ENCODE measurements at regions not wholly inside any gene's neighbourhood (a gene's known extent, or its start where the extent isn't known, plus 50 kb on each side); places are given as distances from the start of the nearest gene placed in this dataset.

DNA sequence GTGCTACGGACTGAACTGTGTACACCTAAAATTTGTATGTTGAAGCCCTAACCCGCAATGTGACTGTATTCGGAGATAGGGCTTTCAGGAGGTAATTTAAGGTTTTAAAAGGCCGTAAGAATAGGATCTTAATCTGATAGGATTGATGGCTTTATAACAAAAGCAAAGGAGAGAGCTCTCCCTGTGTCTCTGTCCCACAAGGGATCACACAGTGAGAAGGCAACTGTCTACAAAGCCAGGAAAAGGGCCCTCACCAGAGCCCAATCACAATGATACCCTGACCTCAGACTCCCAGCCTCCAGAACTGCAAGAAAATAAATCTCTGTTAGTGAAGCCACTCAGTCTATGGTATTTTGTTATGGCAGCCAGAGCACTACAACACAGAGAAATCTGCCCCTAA lies 208.7 kb upstream of the ZC3H12C start:
- H3K4me1 Mint-ChIP-seq: no peaks in the 10 kb centered on the region
- H3K9me3 Mint-ChIP-seq: peaks cover 3% of the 10 kb centered on the region
- no peak overlapping the region for H3K27ac Mint-ChIP-seq
- POLR2A ChIA-PET: no interaction called here
- no peaks in the 10 kb centered on the region for H3K36me3 Mint-ChIP-seq (ENCODE audit: low read depth)
- H3K27me3 Mint-ChIP-seq: peaks cover 5% of the 10 kb centered on the region
- no peak for DNase-seq
- no peak for ATAC-seq (ENCODE audit: low read depth)
- TF ChIP-seq, protein P1, sequence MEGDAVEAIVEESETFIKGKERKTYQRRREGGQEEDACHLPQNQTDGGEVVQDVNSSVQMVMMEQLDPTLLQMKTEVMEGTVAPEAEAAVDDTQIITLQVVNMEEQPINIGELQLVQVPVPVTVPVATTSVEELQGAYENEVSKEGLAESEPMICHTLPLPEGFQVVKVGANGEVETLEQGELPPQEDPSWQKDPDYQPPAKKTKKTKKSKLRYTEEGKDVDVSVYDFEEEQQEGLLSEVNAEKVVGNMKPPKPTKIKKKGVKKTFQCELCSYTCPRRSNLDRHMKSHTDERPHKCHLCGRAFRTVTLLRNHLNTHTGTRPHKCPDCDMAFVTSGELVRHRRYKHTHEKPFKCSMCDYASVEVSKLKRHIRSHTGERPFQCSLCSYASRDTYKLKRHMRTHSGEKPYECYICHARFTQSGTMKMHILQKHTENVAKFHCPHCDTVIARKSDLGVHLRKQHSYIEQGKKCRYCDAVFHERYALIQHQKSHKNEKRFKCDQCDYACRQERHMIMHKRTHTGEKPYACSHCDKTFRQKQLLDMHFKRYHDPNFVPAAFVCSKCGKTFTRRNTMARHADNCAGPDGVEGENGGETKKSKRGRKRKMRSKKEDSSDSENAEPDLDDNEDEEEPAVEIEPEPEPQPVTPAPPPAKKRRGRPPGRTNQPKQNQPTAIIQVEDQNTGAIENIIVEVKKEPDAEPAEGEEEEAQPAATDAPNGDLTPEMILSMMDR (IDR thresholded peaks at IDR 0.05): no peak
- intact Hi-C loops (cut with micrococcal nuclease): no loop called here
- H3K4me3 Mint-ChIP-seq: no peak overlapping the region
- CTCF ChIA-PET: no interaction called here

DNA sequence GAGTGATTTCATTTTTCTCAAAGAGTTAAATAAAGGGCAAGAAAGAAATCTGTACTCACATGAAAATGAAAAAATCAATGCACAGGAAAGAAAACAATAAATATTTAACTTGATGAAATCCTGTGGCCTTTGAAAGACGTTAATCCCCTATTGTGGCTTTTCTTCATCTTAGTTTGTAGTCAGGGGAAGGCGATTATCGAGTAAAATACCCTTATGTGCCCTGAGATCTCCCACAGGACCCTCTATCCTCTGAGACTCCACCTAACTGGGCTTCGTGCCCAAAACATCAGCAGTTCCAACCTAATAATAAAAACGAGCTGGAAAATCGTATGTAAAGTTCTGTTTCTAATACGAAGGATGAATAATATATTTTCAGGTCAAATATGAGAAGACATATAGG lies 208.2 kb upstream of the ZC3H12C start:
- H3K27ac Mint-ChIP-seq: no peak overlapping the region

DNA sequence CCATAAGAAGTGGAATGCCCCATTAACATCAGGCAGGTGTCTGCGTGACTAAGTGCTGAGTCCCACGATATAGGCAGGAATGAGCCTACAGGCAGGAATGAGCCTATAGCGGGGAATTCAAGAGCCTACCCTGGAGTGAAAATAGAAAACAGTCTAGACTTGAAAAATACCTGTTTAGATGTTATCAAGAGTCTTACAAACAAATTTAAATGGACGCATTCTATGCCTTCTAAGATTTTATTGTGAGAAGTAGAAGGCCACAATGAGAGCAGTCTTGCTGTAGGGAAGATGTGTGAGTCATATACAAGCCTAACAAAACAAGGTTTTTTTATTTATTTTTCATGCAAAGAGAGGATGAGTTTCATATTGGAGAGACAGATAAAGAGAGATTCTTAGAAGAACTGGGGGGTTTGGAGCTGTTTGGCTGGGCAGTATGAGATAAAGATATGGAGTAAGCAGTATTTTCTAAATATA lies 200.8 kb upstream of the ZC3H12C start:
- intact Hi-C loops (cut with micrococcal nuclease): no loop called here
- no peaks in the 10 kb centered on the region for H3K4me1 Mint-ChIP-seq
- ChIA-PET CTCF (no interaction called here), POLR2A (no interaction called here)
- no peaks in the 10 kb centered on the region for H3K36me3 Mint-ChIP-seq (ENCODE audit: low read depth)
- ATAC-seq (ENCODE audit: low read depth) (no peak), DNase-seq (no peak)
- H3K27me3 Mint-ChIP-seq: peaks cover 18% of the 10 kb centered on the region
- no peak overlapping the region for H3K4me3 Mint-ChIP-seq
- TF ChIP-seq, protein P1 (IDR thresholded peaks at IDR 0.05): no peak
- no peaks in the 10 kb centered on the region for H3K9me3 Mint-ChIP-seq
- H3K27ac Mint-ChIP-seq: no peak overlapping the region

More for the DNA sequence above, 208.2 kb upstream of the ZC3H12C start:
- ChIA-PET CTCF (no interaction called here), POLR2A (no interaction called here)
- intact Hi-C loops (cut with micrococcal nuclease): no loop called here
- TF ChIP-seq, protein P1 (IDR thresholded peaks at IDR 0.05): no peak
- Mint-ChIP-seq H3K36me3 (ENCODE audit: low read depth) (no peaks in the 10 kb centered on the region), H3K4me3 (no peak overlapping the region), H3K9me3 (peaks cover 3% of the 10 kb centered on the region), H3K27me3 (peaks cover 5% of the 10 kb centered on the region), H3K4me1 (no peaks in the 10 kb centered on the region)
- ATAC-seq (ENCODE audit: low read depth): no peak
- no peak for DNase-seq

DNA sequence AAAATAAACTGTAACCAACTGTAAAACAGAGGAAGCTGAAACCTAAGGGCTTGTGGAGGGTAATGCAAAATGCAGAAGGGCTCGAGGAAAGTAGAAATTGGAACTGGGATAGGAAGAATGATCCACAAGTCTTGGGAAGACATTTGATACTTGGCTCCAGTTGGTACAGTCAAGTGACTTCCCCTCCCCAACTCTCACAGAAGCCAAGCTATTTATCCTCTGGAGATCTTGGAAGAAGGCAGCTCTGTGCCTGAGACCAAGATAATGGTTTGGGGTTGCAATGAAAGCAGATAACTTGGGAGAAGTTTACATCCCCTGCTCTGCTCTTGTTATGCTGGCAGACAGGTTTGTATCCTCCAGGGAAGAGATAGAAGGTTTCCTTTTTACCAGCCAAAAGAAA lies 198.9 kb upstream of the ZC3H12C start:
- no peak for ATAC-seq (ENCODE audit: low read depth)

DNA sequence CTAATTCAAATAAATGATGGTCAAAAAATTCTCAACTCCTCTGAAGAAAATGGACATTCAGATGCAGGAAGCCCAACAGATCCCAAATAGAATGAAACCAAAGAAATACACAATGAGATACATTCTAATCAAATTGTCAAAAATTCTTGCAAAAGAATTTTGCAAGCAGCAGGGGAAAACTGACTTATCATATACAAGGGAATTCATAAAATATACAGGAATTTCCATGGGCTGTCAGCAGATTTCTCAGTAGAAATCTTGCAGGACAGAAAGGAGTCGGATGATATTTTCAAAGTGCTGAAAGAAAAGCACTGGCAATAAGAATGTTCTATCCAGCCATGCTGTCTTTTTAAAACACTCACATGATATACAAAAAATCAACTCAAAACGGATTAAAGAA lies 194.6 kb upstream of the ZC3H12C start:
- Mint-ChIP-seq H3K36me3 (ENCODE audit: low read depth) (no peaks in the 10 kb centered on the region), H3K4me1 (no peaks in the 10 kb centered on the region), H3K27me3 (peaks cover 30% of the 10 kb centered on the region), H3K9me3 (peaks cover 27% of the 10 kb centered on the region), H3K27ac (no peak overlapping the region), H3K4me3 (no peak overlapping the region)
- TF ChIP-seq, protein P1 (IDR thresholded peaks at IDR 0.05): no peak
- ChIA-PET POLR2A (no interaction called here), CTCF (no interaction called here)
- ATAC-seq (ENCODE audit: low read depth) (no peak), DNase-seq (no peak)
- intact Hi-C loops (cut with micrococcal nuclease): no loop called here

More for the DNA sequence above, 198.9 kb upstream of the ZC3H12C start:
- peaks cover 12% of the 10 kb centered on the region for H3K9me3 Mint-ChIP-seq
- intact Hi-C loops (cut with micrococcal nuclease): no loop called here
- H3K36me3 Mint-ChIP-seq (ENCODE audit: low read depth): no peaks in the 10 kb centered on the region
- ChIA-PET POLR2A (no interaction called here), CTCF (no interaction called here)
- no peak overlapping the region for H3K4me3 Mint-ChIP-seq
- DNase-seq: no peak
- no peak overlapping the region for H3K27ac Mint-ChIP-seq
- peaks cover 24% of the 10 kb centered on the region for H3K27me3 Mint-ChIP-seq
- H3K4me1 Mint-ChIP-seq: no peaks in the 10 kb centered on the region
- TF ChIP-seq, protein P1 (IDR thresholded peaks at IDR 0.05): no peak
